ENCODE measurements at regions not wholly inside any gene's neighbourhood (a gene's known extent, or its start where the extent isn't known, plus 50 kb on each side); places are given as distances from the start of the nearest gene placed in this dataset.
"Not testable (repeated sequence)": the region's sequence is repeated elsewhere in the genome, so short reads cannot be mapped to it uniquely, and the experiment has no call there.

DNA sequence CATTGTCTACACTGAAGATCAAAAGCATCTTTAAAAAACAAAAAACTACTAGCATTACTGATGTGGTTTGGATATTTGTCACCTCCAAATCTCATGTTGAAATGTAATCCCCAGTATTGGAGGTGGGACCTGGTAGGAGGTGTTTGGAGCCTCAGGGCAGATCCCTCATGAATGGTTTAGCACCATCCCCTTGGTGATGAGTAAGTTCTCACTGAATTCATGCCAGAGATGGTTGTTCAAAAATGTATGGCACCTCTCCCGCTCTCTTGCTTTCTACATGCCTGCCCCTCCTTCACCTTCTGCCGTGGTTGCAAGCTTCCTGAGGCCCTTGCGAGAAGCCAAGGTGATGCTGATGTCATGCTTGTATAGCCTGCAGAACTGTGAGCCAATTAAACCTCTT lies 136.6 kb upstream of the FHIT start:
- POLR2A ChIA-PET = no interaction called here
- WGBS (ENCODE audit: low lambda C conversion rate) = 60% methylated on average over 3 of the region's 3 CpGs
- CTCF ChIA-PET = no interaction called here
- Histone ChIP-seq H3K9me2 (no peaks in the 10 kb centered on the region), H3K4me2 (no peak overlapping the region), H3K27me3 (ENCODE audit: insufficient read depth) (no peaks in the 10 kb centered on the region), H3K9ac (no peak overlapping the region), H3K4me1 (ENCODE audit: control insufficient read depth in 1 of 2, insufficient read depth in 2 of 2, low read depth in 1 of 2, low read length in 1 of 2) (no peaks in the 10 kb centered on the region), H3K9me3 (no peaks in the 10 kb centered on the region; the same call in 1 of the 2 replicates), H2AFZ (ENCODE audit: low read depth) (no peak overlapping the region), H4K20me1 (ENCODE audit: insufficient read depth) (no peaks in the 10 kb centered on the region), H3K36me3 (replicated peaks in 1 of 2; ENCODE audit: control insufficient read depth in 1 of 2, insufficient read depth in 2 of 2, low read length in 1 of 2) (no peaks in the 10 kb centered on the region), H3K4me3 (ENCODE audit: low read depth in 2 of 2, low read length in 1 of 2) (no peak overlapping the region), H3K79me2 (ENCODE audit: insufficient read depth) (no peaks in the 10 kb centered on the region), H3K27ac (ENCODE audit: low read depth in 2 of 2, low read length in 1 of 2) (no peak overlapping the region), H3F3A (replicated peaks; ENCODE audit: insufficient read depth) (no peaks in the 10 kb centered on the region)
- DNase-seq = no peak
- TF ChIP-seq, protein P1, sequence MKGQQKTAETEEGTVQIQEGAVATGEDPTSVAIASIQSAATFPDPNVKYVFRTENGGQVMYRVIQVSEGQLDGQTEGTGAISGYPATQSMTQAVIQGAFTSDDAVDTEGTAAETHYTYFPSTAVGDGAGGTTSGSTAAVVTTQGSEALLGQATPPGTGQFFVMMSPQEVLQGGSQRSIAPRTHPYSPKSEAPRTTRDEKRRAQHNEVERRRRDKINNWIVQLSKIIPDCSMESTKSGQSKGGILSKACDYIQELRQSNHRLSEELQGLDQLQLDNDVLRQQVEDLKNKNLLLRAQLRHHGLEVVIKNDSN (IDR thresholded peaks at IDR 0.05; ENCODE audit: borderline replicate concordance, low read depth) = no peak
- TF ChIP-seq, protein P2, sequence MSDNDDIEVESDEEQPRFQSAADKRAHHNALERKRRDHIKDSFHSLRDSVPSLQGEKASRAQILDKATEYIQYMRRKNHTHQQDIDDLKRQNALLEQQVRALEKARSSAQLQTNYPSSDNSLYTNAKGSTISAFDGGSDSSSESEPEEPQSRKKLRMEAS (IDR thresholded peaks at IDR 0.05; ENCODE audit: low read depth) = no peak
- TF ChIP-seq RAD21 (IDR thresholded peaks at IDR 0.05; ENCODE audit: low read length) = no peak
- TF ChIP-seq EZH2phosphoT487 (IDR thresholded peaks at IDR 0.05; ENCODE audit: borderline replicate concordance, low read depth) = no peak
- TF ChIP-seq, protein P3, sequence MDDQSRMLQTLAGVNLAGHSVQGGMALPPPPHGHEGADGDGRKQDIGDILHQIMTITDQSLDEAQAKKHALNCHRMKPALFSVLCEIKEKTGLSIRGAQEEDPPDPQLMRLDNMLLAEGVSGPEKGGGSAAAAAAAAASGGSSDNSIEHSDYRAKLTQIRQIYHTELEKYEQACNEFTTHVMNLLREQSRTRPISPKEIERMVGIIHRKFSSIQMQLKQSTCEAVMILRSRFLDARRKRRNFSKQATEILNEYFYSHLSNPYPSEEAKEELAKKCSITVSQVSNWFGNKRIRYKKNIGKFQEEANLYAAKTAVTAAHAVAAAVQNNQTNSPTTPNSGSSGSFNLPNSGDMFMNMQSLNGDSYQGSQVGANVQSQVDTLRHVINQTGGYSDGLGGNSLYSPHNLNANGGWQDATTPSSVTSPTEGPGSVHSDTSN (IDR thresholded peaks at IDR 0.05) = no peak
- no peak for TF ChIP-seq FOSL2 (IDR thresholded peaks at IDR 0.05; ENCODE audit: borderline replicate concordance, low read depth)

DNA sequence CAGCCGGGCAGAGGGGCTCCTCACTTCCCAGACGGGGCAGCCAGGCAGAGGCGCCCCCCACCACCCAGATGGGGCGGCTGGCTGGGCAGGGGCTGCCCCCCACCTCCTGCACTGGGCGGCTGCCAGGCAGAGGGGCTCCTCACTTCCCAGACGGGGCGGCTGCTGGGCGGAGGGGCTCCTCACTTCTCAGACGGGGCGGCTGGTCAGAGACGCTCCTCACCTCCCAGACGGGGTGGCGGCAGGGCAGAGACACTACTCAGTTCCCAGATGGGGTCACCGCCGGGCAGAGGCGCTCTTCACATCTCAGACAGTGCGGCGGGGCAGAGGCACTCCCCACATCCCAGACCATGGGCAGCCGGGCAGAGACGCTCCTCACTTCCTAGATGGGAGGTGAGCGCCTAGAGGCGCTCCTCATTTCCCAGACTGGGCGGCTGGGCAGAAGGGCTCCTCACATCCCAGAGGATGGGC lies 142.3 kb upstream of the FHIT start:
- DNase-seq; H3K4me2 ChIP-seq; H3K9ac ChIP-seq; POLR2A ChIA-PET; CTCF ChIA-PET; H3F3A ChIP-seq (replicated peaks; ENCODE audit: insufficient read depth); H3K4me1 ChIP-seq (ENCODE audit: control insufficient read depth in 1 of 2, insufficient read depth in 2 of 2, low read depth in 1 of 2, low read length in 1 of 2); H2AFZ ChIP-seq (ENCODE audit: low read depth); H3K36me3 ChIP-seq (replicated peaks in 1 of 2; ENCODE audit: control insufficient read depth in 1 of 2, insufficient read depth in 2 of 2, low read length in 1 of 2); H3K9me3 ChIP-seq; H4K20me1 ChIP-seq (ENCODE audit: insufficient read depth); H3K9me2 ChIP-seq; H3K27ac ChIP-seq (ENCODE audit: low read depth in 2 of 2, low read length in 1 of 2); H3K27me3 ChIP-seq (ENCODE audit: insufficient read depth); H3K79me2 ChIP-seq (ENCODE audit: insufficient read depth); H3K4me3 ChIP-seq (ENCODE audit: low read depth in 2 of 2, low read length in 1 of 2): not testable (repeated sequence)
- 95% methylated on average over 4 of the region's 23 CpGs for WGBS (ENCODE audit: low lambda C conversion rate)

DNA sequence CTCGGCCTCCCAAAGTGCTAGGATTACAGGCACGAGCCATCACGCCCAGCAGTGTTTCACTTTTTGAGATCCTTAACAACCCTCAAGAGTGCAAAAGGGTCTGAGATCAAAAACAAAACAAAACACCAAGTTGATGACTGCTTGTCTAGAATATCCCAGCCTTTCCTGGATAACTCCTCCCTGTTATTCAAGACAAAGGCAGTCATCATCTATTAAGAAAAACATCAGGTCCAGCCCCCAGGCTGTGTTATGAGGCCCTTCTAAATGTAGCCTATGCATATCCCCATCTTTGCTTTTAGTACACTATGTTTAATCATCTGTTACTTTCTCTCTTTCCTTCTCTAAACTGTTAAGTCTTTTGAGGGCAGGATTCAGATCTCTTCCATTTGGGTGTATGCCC lies 150.1 kb upstream of the FHIT start:
- POLR2A ChIA-PET = no interaction called here
- H3K4me3 ChIP-seq (ENCODE audit: low read depth in 2 of 2, low read length in 1 of 2) = no peak overlapping the region
- no peak for TF ChIP-seq ELF1 (IDR thresholded peaks at IDR 0.05)
- TF ChIP-seq, protein P4, sequence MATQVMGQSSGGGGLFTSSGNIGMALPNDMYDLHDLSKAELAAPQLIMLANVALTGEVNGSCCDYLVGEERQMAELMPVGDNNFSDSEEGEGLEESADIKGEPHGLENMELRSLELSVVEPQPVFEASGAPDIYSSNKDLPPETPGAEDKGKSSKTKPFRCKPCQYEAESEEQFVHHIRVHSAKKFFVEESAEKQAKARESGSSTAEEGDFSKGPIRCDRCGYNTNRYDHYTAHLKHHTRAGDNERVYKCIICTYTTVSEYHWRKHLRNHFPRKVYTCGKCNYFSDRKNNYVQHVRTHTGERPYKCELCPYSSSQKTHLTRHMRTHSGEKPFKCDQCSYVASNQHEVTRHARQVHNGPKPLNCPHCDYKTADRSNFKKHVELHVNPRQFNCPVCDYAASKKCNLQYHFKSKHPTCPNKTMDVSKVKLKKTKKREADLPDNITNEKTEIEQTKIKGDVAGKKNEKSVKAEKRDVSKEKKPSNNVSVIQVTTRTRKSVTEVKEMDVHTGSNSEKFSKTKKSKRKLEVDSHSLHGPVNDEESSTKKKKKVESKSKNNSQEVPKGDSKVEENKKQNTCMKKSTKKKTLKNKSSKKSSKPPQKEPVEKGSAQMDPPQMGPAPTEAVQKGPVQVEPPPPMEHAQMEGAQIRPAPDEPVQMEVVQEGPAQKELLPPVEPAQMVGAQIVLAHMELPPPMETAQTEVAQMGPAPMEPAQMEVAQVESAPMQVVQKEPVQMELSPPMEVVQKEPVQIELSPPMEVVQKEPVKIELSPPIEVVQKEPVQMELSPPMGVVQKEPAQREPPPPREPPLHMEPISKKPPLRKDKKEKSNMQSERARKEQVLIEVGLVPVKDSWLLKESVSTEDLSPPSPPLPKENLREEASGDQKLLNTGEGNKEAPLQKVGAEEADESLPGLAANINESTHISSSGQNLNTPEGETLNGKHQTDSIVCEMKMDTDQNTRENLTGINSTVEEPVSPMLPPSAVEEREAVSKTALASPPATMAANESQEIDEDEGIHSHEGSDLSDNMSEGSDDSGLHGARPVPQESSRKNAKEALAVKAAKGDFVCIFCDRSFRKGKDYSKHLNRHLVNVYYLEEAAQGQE (IDR thresholded peaks at IDR 0.05; ENCODE audit: low read depth, low read length) = no peak
- TF ChIP-seq EZH2phosphoT487 (IDR thresholded peaks at IDR 0.05; ENCODE audit: borderline replicate concordance, low read depth) = no peak
- H3K4me1 ChIP-seq (ENCODE audit: control insufficient read depth in 1 of 2, insufficient read depth in 2 of 2, low read depth in 1 of 2, low read length in 1 of 2) = no peaks in the 10 kb centered on the region
- no peak overlapping the region for H3K4me2 ChIP-seq
- no peaks in the 10 kb centered on the region for H4K20me1 ChIP-seq (ENCODE audit: insufficient read depth)
- H3K9me3 ChIP-seq = no peaks in the 10 kb centered on the region
- WGBS (ENCODE audit: low lambda C conversion rate) = 8% methylated on average over 3 of the region's 3 CpGs
- CTCF ChIA-PET = no interaction called here
- no peaks in the 10 kb centered on the region for H3K27me3 ChIP-seq (ENCODE audit: insufficient read depth)
- no peak overlapping the region for H2AFZ ChIP-seq (ENCODE audit: low read depth)
- H3K27ac ChIP-seq (ENCODE audit: low read depth in 2 of 2, low read length in 1 of 2) = no peak overlapping the region
- no peak overlapping the region for H3K9ac ChIP-seq
- H3K9me2 ChIP-seq = no peaks in the 10 kb centered on the region
- no peaks in the 10 kb centered on the region for H3K79me2 ChIP-seq (ENCODE audit: insufficient read depth)
- DNase-seq = no peak
- no peaks in the 10 kb centered on the region for H3F3A ChIP-seq (replicated peaks; ENCODE audit: insufficient read depth)
- H3K36me3 ChIP-seq (replicated peaks in 1 of 2; ENCODE audit: control insufficient read depth in 1 of 2, insufficient read depth in 2 of 2, low read length in 1 of 2) = no peaks in the 10 kb centered on the region
